ENCODE measurements at regions not wholly inside any gene's neighbourhood (a gene's known extent, or its start where the extent isn't known, plus 50 kb on each side); places are given as distances from the start of the nearest gene placed in this dataset.
"Not testable (repeated sequence)": the region's sequence is repeated elsewhere in the genome, so short reads cannot be mapped to it uniquely, and the experiment has no call there.

- no peak for DNase-seq (ENCODE audit: low read depth)
- TF ChIP-seq CTCF (IDR thresholded peaks at IDR 0.05; ENCODE audit: insufficient read depth, low read depth, low read length), result no peak
- H3K4me3 ChIP-seq (ENCODE audit: low read depth, low read length), result no peak overlapping the region
These were observed 668.6 kb downstream of the GABRG1 start for GRCh38 chr4:45455217-45455616.

- peak; percentile 12 for TF ChIP-seq CTCF (IDR thresholded peaks at IDR 0.05; ENCODE audit: insufficient read depth, low read depth, low read length)
- H3K4me3 ChIP-seq (ENCODE audit: low read depth, low read length), result no peak overlapping the region
- peak; percentile 1 for DNase-seq (ENCODE audit: low read depth)
These were observed 670.5 kb downstream of the GABRG1 start for GRCh38 chr4:45453258-45453853.

GRCh38 chr4:45442466-45442865, 681.4 kb downstream of the GABRG1 start:
- H3K4me3 ChIP-seq (ENCODE audit: low read depth, low read length), result no peak overlapping the region
- TF ChIP-seq CTCF (IDR thresholded peaks at IDR 0.05; ENCODE audit: insufficient read depth, low read depth, low read length), result peak; percentile 11
- DNase-seq (ENCODE audit: low read depth), result no peak

DNA sequence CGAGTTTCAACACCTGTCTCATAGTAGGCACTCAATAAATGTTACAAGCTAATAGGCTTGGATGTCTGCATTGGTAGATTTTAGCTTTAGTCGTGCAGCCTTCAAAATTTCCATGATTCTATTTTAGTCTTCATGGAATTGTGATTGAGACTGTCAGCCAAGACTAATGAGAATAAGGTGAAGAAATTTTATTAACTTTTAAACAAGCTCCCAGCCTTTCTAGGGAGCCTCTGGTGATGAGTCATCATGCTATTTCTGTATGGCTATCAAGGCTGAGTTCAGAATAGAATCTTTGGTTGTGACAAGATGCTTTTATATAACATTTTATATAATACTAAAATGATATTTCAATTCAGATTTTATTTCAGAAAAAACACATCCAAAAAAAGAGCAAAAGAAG, 685.8 kb downstream of the GABRG1 start:
- no peak for DNase-seq (ENCODE audit: low read depth)
- H3K4me3 ChIP-seq (ENCODE audit: low read depth, low read length), result no peak overlapping the region
- no peak for TF ChIP-seq CTCF (IDR thresholded peaks at IDR 0.05; ENCODE audit: insufficient read depth, low read depth, low read length)

DNA sequence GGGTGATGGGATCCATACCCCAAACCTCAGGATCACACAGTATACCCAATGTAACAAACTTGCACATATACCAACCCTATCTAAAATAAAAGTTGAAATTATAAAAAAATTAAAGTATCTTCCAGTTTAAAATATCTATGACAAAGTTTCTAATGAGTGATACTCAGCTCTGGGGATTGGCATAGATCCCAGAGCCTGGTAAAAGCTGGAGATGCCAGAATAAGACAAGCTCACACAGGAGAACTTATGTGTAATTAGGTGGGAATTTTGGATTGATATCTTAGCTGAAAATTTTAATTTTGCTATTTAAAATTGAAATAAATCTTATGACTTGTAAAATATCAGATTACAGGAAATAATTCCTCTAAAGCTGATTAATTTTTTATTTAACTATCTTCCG, 686.5 kb downstream of the GABRG1 start:
- H3K4me3 ChIP-seq (ENCODE audit: low read depth, low read length), result no peak overlapping the region
- no peak for DNase-seq (ENCODE audit: low read depth)
- TF ChIP-seq CTCF (IDR thresholded peaks at IDR 0.05; ENCODE audit: insufficient read depth, low read depth, low read length), result no peak

DNA sequence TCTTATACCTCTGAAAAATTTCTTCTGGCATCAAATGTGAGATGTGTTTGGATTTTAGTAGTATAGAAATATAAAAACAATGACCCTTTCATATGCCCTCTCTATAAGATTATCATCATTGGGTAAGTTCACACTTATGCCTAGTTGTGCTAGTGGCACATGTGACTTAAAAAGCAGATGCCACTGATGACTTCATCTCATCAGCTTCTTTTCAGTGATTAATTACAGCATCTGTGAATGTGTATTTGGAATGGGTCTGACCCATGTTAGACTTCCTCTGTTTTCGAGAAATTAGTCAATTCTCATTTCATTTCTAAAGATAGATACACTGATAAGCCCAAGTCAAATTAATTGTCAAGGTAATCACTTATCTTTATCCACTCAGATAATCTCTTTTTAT, 698.7 kb downstream of the GABRG1 start:
- DNase-seq (ENCODE audit: low read depth), result no peak
- no peak overlapping the region for H3K4me3 ChIP-seq (ENCODE audit: low read depth, low read length)
- no peak for TF ChIP-seq CTCF (IDR thresholded peaks at IDR 0.05; ENCODE audit: insufficient read depth, low read depth, low read length)

GRCh38 chr4:45423896-45424295, 697.5 kb upstream of the GNPDA2 start:
- no peak for DNase-seq (ENCODE audit: low read depth)
- H3K4me3 ChIP-seq (ENCODE audit: low read depth, low read length), result no peak overlapping the region
- TF ChIP-seq CTCF (IDR thresholded peaks at IDR 0.05; ENCODE audit: insufficient read depth, low read depth, low read length), result no peak

DNA sequence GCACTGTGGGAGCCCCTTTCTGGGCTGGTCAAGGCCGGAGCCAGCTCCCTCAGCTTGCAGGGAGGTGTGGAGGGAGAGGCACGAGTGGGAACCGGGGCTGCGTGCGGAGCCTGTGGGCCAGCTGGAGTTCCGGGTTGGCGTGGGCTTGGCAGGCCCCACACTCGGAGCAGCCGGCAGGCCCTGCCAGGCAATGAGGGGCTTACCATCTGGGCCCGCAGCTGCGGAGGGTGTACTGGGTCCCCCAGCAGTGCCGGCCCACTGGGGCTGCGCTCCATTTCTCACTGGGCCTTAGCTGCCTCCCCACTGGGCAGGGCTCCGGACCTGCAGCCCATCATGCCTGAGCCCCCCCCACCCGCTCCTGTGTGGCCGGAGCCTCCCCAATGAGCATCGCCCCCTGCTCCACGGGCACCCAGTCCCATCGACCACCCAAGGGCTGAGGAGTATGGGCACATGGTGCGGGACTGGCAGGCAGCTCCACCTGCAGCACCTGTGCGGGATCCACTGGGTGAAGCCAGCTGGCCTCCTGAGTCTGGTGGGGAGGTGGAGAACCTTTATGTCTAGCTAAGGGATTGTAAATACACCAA, 693.8 kb upstream of the GNPDA2 start:
- not testable (repeated sequence) for H3K4me3 ChIP-seq (ENCODE audit: low read depth, low read length); DNase-seq (ENCODE audit: low read depth)

Measured in fibroblast of villous mesenchyme (primary cell).